ENCODE measurements at regions not wholly inside any gene's neighbourhood (a gene's known extent, or its start where the extent isn't known, plus 50 kb on each side); places are given as distances from the start of the nearest gene placed in this dataset.

DNA sequence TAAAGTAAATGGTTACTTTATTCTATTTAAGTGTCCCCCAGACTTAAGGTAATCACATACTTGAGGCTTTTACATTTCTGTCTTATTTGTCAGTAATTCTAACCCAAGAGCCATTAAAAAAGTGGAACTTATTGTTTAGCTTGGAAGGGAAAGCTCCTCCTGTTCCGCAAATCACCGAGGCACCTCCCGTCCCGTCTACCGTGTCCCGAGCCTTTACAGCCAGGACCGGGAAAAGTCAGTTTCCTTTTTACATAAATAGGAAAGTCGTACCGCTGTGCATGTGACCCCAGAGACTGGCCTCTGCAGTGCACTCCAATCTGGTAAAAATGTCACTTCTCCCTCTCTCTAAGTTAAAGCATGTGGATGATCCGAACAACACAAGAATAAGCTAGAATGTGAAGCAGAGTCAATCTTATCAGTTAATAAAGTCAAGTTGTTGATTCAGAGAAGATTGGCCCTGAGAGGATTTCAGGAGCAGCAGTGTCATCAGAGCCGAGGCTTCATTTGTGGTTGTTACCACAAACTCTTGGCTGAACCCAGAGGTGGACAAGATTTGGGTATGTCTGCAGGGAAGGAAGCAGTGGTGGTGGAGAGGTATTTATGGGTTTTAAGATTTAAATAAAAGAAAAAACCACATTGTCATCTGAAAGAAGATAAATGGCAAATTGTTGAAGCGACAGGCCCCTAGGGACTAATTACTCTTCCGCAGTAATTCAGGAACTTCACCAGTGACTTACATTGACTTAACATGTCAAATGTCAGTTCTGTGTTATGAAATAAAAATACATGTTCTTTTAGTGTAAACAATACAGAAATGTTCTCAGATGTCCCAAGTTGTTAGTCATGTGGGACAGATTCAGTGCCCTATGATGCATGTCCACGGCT is 316.6 kb upstream of the ZNF32 start:
- no peak for DNase-seq

DNA sequence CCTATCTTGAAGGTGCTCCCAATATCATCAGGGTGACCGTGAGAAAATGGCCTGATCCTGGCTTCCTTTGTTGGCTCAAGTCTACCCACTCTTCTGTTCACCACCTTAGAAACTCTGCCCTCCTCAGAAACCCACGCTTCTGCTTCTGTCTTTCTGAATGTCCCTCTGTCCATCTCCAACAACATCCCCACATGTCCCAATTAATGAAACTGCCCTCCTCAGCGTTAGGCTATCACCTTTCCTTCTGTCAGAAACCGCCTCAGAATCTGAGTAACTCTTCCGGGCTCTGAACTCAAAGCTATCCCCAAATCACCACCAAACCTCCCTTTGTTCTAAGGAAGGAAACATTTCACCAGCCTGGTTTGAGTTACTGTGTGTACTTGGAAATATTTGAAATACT is 315.8 kb upstream of the ZNF32 start:
- no peak for DNase-seq

DNA sequence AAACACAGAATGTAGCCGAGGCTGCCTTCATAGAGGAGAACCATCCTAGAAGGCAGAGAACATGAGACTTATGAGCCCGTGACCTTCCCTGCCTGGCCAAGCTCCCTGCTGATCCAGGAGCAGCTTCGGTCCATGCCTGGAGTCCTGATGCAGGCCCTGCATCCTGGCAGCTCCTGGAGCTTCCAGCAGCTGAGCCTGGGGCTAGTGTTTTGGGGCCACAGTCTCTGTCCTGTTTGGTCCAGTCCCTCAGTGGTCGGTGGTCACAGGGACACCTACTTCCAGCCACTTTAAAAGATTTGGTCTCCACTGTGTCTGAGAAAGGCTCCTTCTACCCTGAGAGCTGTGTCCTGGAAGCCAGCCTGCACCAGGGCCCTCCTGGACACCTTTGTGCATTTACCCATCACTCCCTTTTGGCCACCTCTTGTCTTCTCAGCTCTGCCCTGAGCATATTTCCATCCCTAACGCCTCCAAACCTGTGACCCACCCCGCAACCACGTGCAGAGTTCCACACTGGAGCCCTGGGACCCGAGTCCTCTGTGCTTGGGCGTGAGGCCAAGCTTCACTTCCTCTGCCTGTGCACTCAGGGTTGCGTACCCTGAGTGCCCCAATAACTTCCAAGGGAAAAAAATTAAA is 315.2 kb upstream of the ZNF32 start:
- no peak for DNase-seq

DNA sequence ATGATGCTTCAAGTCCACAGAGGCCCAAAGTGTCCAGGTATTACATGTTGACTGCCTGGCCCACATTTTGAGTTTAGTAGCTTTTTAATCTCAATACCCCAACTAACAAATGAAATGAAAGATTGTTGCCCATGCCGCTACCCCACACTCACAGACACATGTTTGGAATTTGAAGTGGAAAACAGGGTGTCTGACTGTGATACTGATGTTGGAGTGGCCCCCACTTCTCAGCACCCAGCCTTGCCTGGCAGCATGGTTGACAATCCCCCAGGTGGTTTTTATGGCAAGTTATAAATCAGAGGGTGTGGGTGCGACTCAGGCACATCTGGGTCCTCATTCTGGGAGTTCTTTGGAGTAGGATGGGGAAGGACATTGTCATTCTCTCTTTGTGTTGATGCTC is 314.7 kb upstream of the ZNF32 start:
- DNase-seq = no peak

DNA sequence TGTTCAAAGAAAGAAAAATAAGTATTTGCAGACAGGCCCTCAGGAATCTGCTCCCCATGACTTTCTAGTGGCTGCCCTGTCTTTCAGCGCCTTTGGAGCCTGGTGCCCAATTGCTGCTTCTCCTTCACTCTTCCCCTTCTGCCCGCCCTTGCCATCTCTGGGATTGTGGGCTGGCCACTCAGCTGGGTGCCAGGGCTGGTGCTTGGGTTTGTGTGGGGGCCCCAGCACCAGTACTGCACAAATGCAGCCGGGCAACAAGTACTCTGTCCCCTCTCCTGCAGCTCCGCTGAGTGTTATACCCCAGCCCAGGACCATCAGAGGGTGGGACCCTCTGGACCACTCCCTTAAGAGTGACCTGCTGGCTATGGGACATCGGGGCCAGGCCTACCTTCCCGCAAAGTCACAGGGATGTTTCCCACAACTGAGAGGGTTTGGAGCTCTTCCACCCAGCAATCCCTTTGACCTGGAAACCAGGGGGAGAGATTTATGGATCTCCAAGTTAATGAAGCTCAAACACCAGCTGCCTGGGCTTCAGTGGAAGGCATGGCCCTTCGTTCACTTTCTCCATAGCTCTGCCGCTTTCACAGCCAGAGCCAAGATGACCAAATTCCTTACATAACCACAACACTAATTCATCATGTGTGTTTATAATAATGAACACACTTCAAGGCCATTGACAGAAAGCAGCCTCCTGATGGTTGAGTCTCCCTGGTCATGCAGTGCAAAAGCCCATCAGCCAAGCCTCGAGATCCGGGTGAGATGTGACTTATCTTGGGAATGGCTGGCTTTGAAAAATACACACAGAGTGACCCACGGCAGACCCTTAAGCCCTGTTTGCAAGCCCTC is 313.9 kb upstream of the ZNF32 start:
- no peak for DNase-seq

DNA sequence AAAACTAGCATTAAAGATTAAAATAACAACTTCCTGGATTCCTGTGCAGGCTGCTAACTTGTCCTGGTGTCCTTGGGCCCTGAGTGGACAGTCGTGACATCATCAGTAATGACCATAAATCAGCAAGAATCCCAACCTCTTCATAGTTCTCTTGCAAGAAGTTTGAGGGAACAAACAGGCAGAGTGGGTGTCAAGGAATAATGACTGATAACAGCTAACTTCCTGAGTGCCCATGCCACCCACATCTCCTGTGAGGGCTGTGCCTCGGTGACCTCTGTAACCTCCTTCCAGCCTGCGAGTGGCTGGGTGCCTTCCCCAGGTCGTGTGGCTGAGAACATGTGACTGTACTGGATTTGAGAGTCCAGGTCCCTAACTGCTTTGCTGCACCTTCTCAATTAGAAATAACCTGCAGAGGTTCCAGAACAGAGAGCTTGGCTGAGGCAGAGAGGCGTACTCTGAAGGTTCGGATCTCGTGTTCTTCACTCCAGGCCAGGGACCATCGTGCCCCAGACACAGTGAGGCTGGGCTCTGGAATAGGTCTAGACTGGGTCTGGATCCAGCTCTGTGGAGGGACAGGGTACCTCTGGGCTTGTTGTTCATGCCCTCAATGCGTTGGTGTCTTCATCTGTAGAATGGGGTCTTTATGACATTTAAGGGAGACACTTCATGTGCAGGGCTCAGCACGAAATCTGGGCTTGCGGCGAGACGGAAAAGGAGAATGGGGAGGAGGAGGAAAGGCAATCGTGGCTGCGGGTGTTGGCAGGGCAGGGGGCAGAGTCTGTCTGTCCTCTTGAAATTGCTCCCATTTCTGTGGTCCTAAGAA is 313.1 kb upstream of the ZNF32 start:
- DNase-seq = no peak

DNA sequence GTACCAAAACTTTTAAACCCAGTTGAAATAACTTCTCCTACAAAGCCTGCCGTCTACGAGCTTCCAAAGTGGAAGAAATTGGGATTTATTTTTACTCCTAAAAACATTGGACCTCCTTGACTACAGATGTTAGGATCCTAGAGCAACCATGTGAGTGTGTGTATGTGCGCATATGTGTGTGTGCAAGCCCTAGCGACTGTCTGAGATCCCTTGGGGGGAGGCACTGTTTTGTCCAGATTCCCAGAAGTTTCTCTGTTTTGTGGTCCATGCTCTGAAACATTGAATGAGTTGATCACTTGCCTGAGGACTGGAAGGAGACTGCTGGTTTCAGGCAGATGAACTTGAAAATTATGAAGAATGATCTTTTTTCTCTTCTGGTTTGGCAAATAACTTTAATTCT is 312.3 kb upstream of the ZNF32 start:
- DNase-seq = no peak

DNA sequence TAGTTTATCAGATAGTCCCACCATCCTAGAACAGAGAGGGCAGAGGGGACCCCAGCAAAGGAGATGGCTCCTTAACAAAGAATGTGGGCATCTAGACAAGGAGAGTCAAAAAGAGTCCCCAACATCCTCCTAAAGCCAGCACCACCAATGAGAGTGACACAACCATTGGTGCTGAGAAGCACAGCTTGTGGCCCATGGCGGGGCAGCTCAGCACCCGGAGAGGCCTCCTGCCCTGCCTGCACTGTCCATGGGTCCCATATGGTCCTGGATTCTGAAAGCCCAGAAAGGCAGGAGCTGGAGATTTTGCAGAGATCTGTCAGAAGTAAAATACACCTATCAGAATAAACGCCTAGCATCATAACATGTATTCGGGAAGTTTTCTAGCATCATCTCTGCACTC is 311.8 kb upstream of the ZNF32 start:
- DNase-seq = no peak

DNA sequence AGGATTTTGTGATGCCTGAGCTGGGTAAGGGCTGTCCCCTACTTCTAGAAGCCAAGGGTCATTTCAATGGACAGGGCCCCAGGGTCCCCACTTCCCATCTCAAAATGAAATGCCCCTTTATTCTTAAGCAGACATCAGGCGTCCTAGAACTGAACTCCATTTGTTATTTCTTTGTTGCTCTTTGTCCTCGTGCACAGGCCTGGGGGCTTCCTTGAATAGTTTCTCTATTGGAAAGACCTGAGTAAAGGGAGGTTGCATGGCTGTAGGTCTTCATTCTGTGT is 311.4 kb upstream of the ZNF32 start:
- no peak for DNase-seq

DNA sequence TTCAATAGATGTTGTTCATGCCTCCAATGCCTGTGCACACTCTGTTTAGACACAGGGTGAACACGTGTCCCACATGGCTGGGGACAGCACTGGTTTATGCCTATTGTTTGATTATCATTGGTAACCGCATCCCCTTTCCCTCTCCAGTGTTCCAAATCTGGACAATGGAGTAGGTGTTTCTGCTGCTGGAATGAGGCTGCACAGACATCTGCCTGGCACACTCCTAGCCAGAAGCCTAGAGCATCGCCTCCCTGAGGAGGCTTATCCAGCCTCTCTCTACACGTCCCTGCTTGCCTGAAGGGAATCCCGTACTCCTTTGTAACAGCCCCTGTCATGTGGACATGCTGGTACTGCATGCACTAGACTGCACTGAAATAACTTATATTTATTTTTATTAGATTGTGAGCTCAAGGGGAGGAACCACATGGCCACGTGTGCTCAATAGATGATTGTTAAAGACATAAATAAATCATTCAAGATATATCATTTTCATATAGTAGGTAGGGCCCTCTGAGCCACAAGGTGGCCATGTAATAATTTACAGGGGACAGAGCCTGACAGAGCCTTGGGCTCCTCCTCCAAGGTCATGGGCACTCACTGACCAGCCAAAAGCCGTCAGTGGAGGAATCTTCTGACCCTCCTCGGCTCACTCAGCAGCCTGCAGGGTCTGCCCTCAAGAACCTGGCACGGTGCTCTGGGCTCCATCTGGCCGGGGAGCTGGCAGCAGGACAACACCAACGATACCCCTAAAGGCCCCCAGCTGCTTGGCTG is 310.9 kb upstream of the ZNF32 start:
- DNase-seq = no peak

DNA sequence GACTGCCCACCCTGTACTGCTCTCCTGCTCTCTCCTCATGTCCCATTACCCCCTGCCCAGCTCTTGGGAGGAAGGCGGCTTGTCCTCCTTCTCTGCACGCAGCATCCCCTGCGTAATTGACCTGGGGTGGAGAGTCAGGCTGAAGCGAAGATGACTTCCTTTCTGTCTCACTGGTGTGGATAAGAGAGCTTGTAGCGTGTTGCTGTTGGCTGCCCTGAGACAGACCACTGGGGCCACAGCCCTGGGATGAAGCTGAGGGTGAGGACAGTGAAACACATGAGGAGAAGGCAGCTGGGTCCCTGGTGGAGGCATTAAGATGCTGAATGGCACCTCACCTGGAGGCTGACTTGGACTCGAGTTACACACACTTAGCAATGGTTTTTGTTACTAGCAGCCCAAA is 310.3 kb upstream of the ZNF32 start:
- DNase-seq = no peak

DNA sequence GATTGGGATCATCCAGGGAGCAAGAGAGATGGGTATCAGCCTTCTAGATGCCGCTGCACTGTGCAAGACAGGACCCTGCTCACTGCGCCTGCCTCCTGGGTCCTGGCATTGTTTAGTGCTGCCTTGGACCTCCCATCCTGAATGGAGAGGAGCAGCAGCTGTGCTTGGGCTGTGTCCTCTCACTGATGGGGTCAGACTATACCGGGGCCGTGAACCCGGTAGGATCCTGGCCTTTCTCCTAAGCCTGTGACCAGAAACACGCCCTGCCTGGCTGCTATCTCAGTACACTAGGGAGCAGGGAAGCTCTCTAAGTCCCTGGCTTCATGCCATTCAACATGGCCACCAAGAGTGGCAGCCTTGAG is 309.4 kb upstream of the ZNF32 start:
- DNase-seq = no peak

DNA sequence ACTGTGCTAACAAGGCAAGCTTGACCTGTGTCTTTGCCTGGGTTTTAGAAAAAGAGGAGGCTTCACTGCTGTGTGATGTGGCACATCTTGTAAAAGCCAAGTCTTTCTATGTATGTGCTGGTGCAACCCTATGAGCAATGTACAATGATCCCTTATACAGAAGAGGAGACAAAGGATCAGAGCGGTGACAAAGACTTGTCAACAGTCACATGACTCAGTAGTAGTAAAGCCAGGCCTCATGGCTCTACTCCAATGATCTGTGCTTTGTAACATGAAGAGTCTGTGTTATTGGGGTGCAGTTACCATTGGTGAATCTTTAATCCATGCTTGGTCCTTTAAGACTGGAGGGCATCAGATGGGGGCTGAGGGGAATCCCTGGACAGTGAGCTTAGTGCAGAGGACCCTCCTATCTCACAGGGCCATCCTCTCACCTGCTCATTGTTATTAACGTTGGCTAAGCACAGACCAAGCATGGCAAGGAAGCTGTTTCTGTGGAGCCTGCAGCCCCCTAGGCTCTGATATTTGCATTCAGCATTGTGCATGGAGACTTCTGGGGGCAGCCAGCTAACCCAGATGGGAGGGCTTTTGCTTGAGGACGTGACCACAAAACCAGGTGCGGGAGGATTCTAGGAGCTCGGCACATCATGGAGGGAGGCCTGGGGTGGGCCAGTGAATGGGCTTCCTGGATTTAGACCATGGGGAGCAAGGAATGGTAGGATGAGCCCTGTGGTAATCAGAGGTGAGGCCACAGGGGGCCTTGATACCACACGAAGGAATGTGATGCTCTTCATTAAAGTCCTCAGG is 308.8 kb upstream of the ZNF32 start:
- no peak for DNase-seq

DNA sequence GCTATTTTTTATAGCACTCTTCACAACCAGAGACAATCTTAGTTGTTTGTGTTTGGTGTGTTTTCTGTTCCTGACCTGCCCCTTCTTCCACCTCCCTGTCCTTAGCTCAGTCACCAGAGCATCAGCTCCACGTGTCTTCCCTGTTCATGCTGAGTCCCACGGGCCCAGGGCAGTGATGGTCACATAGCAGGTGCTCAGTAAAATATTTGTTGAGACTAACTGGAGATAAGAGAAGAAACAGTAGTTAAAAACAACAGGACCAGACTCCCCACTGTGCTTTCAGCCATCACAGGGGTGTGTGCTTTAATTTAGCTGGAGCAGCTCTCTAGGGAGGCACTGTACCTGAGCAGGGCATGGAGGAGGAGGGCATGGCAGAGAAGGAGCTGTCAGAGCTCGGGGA is 307.3 kb upstream of the ZNF32 start:
- no peak for DNase-seq

DNA sequence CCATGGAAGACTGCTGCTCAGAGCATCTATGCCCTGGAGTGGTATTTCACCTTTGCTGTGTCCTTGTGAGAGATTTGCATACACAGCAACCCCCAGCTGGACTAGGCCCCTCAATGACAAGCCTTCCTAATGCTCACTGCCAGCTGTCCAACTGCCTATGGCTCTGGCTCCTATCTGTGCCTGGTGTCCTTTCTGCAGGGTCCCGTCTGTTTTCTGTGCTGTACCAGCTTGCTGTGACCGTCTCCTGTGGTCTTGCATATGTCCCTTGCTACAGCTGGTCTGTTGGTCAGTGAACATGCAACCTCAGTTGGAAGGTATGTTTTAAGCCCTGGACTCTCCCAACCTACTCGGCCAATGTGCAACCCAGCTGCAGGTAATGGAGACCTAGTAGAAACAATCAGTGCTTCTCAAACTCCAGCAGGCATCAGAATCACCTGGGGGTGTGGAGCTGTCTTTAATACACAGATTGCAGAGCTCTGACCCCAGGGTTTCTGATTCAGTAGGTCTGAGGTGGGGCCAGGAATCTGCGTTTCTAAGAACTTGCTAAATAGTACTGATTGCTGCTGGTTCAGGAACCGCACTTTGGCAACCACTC is 306.4 kb upstream of the ZNF32 start:
- DNase-seq = no peak

DNA sequence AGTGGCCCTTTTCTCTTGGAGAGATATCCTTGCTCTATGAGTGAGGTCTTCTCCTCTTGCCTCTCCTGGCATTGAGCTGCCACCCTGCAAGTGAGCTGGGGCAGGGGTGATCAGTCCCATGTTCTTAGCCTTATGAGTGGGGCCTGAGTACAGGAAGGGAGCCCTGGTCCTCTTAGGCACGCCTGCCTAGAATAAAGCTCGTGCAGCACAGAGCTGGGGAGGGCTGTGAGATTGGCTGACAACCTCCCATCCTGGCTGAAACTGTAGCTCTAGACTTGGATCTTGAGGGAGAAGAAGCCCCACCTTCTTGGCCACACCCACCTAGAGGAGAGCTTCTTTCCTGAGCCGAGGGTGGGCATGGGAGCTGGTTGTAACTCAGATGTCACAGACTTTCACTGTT is 305.0 kb upstream of the ZNF32 start:
- no peak for DNase-seq

DNA sequence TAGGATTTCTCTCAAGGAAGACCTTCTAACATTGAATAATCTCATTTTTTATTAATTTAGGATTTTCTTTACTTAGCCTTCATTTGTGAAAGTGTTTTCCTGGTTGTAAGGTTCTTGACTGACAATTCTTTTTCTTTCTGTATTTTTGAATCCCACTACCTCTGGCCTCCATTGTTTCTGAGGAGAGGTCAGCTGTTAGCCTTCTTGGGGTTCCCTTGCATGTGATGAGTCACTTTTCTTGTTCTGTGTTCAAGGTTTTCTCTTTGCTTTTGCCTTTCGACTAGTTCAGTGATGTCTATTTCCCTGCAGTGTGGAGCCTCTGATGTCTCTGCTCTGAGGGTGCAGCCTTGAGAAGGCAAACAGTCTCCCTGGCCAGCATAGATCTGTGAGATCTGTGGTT is 304.1 kb upstream of the ZNF32 start:
- DNase-seq = no peak

DNA sequence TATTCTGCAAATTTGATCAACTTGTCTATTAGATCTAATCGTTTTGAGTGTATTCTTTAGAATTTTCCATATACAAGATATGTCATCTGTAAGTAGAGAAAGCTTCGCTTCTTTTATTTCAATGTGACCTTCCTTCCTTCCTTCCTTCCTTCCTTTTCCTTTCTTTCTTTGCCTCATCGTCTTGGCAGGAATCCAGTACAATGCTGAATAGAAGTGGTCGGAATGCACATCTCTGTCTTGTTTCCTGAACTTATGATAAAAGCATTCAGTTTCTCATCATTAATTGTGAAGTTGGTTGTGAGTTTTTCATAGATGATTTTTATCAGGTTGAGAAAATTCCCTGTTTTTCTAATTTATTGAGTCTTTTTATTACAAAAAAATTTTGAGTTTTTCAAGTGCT is 300.7 kb upstream of the ZNF32 start:
- no peak for DNase-seq

DNA sequence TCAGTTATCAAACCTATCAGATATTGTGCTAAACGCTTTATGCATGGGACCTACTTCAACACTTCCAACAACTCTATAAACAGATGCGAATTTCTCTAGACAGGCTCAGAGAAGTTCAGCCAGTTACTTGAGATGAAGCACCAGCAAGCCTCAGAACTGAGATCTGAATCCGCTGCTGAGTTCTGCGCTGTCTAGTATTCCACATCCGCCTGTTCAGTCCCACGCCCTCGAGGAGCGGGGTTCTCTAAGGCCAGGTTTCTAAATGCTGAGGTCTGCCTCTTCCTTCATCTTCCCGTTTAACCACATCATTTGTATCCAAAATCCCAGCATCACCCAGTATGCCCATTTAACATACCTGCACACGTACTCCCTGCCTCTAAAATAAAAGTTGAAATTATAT is 297.8 kb upstream of the ZNF32 start:
- DNase-seq = no peak

DNA sequence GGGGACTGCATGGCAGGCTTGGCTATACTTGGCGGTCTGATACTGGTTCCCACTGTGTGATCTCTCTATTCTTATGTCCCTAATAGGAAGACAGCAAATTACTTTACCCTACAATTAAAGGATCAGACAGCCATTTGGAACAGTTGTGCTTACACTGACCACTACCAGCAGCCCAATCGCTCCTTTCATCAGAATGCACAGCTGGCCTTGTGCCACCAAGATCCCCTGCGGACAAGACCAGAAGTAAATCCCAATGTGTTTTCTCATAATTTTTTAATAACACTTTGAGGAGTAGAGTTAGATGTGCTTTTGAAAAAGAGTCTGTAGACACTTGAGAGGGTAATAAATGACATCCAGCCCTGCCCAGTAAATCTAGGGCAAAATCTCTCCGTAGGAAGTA is 297.2 kb upstream of the ZNF32 start:
- no peak for DNase-seq

DNA sequence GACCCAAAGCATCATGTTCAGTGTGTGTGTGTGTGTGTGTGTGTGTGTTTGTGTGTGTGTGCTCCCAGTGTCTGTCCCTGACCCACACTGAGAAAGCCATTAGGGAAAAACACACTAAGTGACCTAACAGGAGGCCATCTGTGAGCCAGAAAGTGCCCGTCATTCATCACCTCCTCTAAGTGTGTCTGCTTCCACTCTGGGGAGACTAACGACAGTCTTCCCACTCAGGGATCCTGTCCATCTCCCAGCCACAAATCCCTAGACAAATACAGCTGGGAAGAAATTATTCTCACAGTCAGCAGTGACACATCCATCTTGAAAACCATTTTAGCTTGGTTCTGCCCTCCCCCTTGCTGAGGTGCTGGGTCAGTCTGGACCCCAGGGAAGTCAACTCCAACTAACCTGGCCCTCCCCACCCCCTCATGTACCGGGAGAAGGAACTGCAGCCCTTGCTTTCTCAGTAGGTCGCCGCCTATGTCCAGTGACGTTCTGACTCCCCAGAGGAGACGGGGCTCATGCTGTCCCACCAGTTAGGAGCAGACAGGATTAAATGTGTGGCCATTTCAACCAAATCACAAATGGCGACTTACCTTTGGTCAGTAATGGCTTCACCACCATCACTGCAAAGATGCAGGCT is 296.5 kb upstream of the ZNF32 start:
- no peak for DNase-seq
